ENCODE measurements at regions not wholly inside any gene's neighbourhood (a gene's known extent, or its start where the extent isn't known, plus 50 kb on each side); places are given as distances from the start of the nearest gene placed in this dataset.

- TF ChIP-seq CTCF (IDR thresholded peaks at IDR 0.05) = no peak
- ATAC-seq (ENCODE audit: low FRiP score) (no peak), DNase-seq (ENCODE audit: low spot score) (no peak)
Observed at GRCh38 chr7:49666764-49667163, 106.7 kb upstream of the VWC2 start.

- ATAC-seq (ENCODE audit: low FRiP score) (no peak), DNase-seq (ENCODE audit: low spot score) (no peak)
- TF ChIP-seq CTCF (IDR thresholded peaks at IDR 0.05) = no peak
Observed at GRCh38 chr7:49669285-49669684, 104.2 kb upstream of the VWC2 start.

GRCh38 chr7:49669692-49670260 lies 103.7 kb upstream of the VWC2 start:
- no peak for TF ChIP-seq CTCF (IDR thresholded peaks at IDR 0.05)
- ATAC-seq (ENCODE audit: low FRiP score) (no peak), DNase-seq (ENCODE audit: low spot score) (no peak)

- DNase-seq (ENCODE audit: low spot score) = no peak
- ATAC-seq (ENCODE audit: low FRiP score) = no peak
- TF ChIP-seq CTCF (IDR thresholded peaks at IDR 0.05) = no peak
Observed at GRCh38 chr7:49670991-49671390, 102.4 kb upstream of the VWC2 start.

GRCh38 chr7:49692516-49692915 lies 80.9 kb upstream of the VWC2 start:
- TF ChIP-seq CTCF (IDR thresholded peaks at IDR 0.05) = no peak
- ATAC-seq (ENCODE audit: low FRiP score) (no peak), DNase-seq (ENCODE audit: low spot score) (no peak)

- no peak for TF ChIP-seq CTCF (IDR thresholded peaks at IDR 0.05)
- no peak for ATAC-seq (ENCODE audit: low FRiP score)
- no peak for DNase-seq (ENCODE audit: low spot score)
Observed at GRCh38 chr7:49695971-49696370, 77.5 kb upstream of the VWC2 start.

GRCh38 chr7:49700841-49701240 lies 72.6 kb upstream of the VWC2 start:
- ATAC-seq (ENCODE audit: low FRiP score) (no peak), DNase-seq (ENCODE audit: low spot score) (no peak)
- TF ChIP-seq CTCF (IDR thresholded peaks at IDR 0.05) = no peak

All from omental fat pad (tissue), 3 donors.